ENCODE measurements at regions not wholly inside any gene's neighbourhood (a gene's known extent, or its start where the extent isn't known, plus 50 kb on each side); places are given as distances from the start of the nearest gene placed in this dataset.
"Not testable (repeated sequence)": the region's sequence is repeated elsewhere in the genome, so short reads cannot be mapped to it uniquely, and the experiment has no call there.

DNA sequence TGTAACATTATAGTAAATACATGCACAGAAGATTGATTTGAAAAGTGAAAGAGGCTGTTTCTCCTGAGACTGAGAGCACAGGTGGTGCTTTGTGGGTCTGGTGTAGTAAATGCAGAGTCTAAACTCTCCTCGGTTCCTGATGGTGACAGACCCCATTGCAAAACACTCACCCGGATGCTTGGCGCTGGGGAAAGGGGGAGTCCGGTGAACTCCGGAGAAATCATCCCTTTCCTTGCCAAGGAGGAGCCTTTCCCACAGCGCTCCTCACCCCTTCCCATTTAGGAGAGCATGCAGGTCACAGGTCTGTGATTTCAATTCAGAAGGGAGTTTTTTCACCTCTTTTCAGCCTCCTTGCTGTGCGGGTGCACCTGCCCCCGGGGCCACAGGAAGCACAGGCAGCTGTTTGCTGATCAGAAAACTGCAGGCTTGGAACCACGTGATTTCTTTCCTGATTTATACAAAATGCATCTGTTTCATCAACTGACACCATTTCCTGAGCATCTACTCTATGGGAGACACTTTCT is 75.6 kb upstream of the LYZL2 start:
- no peaks in the 10 kb centered on the region for H3K27me3 ChIP-seq (ENCODE audit: insufficient read depth, low read length, poor library complexity, severe bottlenecking)
- no peaks in the 10 kb centered on the region for H3K9me2 ChIP-seq (replicated peaks; ENCODE audit: low read depth, low read length)
- peak overlapping the region; percentile 68 for H3K9ac ChIP-seq (ENCODE audit: low read depth, low read length, poor library complexity, severe bottlenecking)
- H3K9me3 ChIP-seq (ENCODE audit: insufficient read depth, low read depth, low read length) = no peaks in the 10 kb centered on the region
- no peak for TF ChIP-seq EZH2phosphoT487 (IDR thresholded peaks at IDR 0.05; ENCODE audit: borderline replicate concordance)
- TF ChIP-seq, protein P1, sequence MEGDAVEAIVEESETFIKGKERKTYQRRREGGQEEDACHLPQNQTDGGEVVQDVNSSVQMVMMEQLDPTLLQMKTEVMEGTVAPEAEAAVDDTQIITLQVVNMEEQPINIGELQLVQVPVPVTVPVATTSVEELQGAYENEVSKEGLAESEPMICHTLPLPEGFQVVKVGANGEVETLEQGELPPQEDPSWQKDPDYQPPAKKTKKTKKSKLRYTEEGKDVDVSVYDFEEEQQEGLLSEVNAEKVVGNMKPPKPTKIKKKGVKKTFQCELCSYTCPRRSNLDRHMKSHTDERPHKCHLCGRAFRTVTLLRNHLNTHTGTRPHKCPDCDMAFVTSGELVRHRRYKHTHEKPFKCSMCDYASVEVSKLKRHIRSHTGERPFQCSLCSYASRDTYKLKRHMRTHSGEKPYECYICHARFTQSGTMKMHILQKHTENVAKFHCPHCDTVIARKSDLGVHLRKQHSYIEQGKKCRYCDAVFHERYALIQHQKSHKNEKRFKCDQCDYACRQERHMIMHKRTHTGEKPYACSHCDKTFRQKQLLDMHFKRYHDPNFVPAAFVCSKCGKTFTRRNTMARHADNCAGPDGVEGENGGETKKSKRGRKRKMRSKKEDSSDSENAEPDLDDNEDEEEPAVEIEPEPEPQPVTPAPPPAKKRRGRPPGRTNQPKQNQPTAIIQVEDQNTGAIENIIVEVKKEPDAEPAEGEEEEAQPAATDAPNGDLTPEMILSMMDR (conservative IDR thresholded peaks at IDR 0.05; ENCODE audit: low read length) = no peak
- peak overlapping the region; percentile 7 for H2AFZ ChIP-seq (ENCODE audit: low read length)
- H3K79me2 ChIP-seq (ENCODE audit: insufficient read depth, low read length) = peaks cover 23% of the 10 kb centered on the region; the same call in 1 of the 2 replicates
- peak overlapping the region; percentile 94 for H3K4me2 ChIP-seq (ENCODE audit: low read depth, low read length, poor library complexity, severe bottlenecking)
- H3F3A ChIP-seq (ENCODE audit: low read depth) = peaks cover 7% of the 10 kb centered on the region; the same call in 1 of the 2 replicates
- H3K4me1 ChIP-seq (ENCODE audit: insufficient read depth, low read length, poor library complexity, severe bottlenecking) = peaks cover 50% of the 10 kb centered on the region
- H3K36me3 ChIP-seq (ENCODE audit: insufficient read depth, low read length) = no peaks in the 10 kb centered on the region
- H4K20me1 ChIP-seq (ENCODE audit: insufficient read depth, low read length, poor library complexity, severe bottlenecking) = no peaks in the 10 kb centered on the region
- H3K4me3 ChIP-seq (ENCODE audit: low read length, poor library complexity, severe bottlenecking) = peak overlapping the region; percentile 78

DNA sequence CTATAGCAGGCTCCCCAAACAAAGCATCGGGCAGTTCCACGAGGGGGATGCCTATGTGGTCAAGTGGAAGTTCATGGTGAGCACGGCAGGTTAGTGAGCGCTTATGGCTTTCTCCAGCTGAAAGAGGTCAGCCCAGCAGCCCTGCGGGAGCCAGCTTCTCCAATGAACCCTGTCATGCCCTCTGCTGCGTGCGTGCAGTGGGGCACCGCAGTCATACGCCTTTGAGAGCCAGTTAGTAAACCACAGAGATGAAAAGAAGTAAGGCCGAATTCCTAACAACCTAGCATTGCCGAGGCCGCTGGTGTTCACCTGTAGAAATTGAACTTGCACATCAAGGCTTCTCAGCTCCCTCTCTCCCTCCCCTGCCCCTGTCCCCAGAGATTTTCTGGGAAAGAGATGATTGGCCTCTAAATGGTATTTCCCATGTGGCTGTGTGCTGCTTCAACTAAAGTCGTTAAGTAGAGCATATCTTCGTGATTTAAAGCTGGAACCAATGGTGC is 75.1 kb upstream of the LYZL2 start:
- peaks cover 23% of the 10 kb centered on the region; the same call in 1 of the 2 replicates for H3K79me2 ChIP-seq (ENCODE audit: insufficient read depth, low read length)
- H3F3A ChIP-seq (ENCODE audit: low read depth); H3K9me3 ChIP-seq (ENCODE audit: insufficient read depth, low read depth, low read length); H3K9me2 ChIP-seq (replicated peaks; ENCODE audit: low read depth, low read length); H3K27me3 ChIP-seq (ENCODE audit: insufficient read depth, low read length, poor library complexity, severe bottlenecking); H3K36me3 ChIP-seq (ENCODE audit: insufficient read depth, low read length); H4K20me1 ChIP-seq (ENCODE audit: insufficient read depth, low read length, poor library complexity, severe bottlenecking): not testable (repeated sequence)
- H3K9ac ChIP-seq (ENCODE audit: low read depth, low read length, poor library complexity, severe bottlenecking) = peak overlapping the region; percentile 68
- peaks cover 54% of the 10 kb centered on the region for H3K4me1 ChIP-seq (ENCODE audit: insufficient read depth, low read length, poor library complexity, severe bottlenecking)
- peak overlapping the region; percentile 78 for H3K4me3 ChIP-seq (ENCODE audit: low read length, poor library complexity, severe bottlenecking)
- H2AFZ ChIP-seq (ENCODE audit: low read length) = peak overlapping the region; percentile 7
- peak overlapping the region; percentile 94 for H3K4me2 ChIP-seq (ENCODE audit: low read depth, low read length, poor library complexity, severe bottlenecking)

DNA sequence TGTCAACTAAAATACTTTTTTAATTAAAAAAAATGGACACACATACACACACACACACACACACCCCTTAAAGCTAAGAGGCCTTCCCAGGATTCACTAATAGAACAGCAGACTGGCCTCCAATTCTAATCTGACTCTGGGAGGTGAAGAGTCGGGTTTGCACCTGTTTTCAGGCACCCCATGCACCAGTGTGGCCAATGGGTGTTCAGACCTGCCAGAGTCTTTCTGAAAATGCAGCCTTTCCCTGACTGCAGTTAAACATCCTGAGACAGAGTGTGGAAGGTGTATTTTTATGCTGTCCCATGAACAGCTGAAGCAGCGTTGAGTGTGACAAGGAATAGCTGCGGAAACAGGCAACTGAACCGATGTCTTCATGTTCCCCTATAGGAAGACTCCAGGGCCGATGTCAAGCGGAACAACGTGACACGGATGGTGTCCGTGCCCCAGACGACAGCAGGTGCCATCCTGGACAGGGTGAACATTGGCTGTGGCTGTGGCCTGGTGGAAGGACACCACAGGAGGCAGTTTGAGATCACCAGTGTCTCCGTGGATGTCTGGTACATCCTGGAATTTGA is 74.6 kb upstream of the LYZL2 start:
- peak overlapping the region; percentile 94 for H3K4me2 ChIP-seq (ENCODE audit: low read depth, low read length, poor library complexity, severe bottlenecking)
- H3K36me3 ChIP-seq (ENCODE audit: insufficient read depth, low read length) = no peaks in the 10 kb centered on the region
- peaks cover 23% of the 10 kb centered on the region; the same call in 1 of the 2 replicates for H3K79me2 ChIP-seq (ENCODE audit: insufficient read depth, low read length)
- peak overlapping the region; percentile 68 for H3K9ac ChIP-seq (ENCODE audit: low read depth, low read length, poor library complexity, severe bottlenecking)
- TF ChIP-seq EZH2phosphoT487 (IDR thresholded peaks at IDR 0.05; ENCODE audit: borderline replicate concordance) = no peak
- TF ChIP-seq, protein P1 (conservative IDR thresholded peaks at IDR 0.05; ENCODE audit: low read length) = no peak
- peaks cover 7% of the 10 kb centered on the region; the same call in 1 of the 2 replicates for H3F3A ChIP-seq (ENCODE audit: low read depth)
- H3K4me3 ChIP-seq (ENCODE audit: low read length, poor library complexity, severe bottlenecking) = peak overlapping the region; percentile 78
- H3K9me3 ChIP-seq (ENCODE audit: insufficient read depth, low read depth, low read length) = no peaks in the 10 kb centered on the region
- peaks cover 60% of the 10 kb centered on the region for H3K4me1 ChIP-seq (ENCODE audit: insufficient read depth, low read length, poor library complexity, severe bottlenecking)
- no peak overlapping the region for H2AFZ ChIP-seq (ENCODE audit: low read length)
- no peaks in the 10 kb centered on the region for H3K9me2 ChIP-seq (replicated peaks; ENCODE audit: low read depth, low read length)
- H3K27me3 ChIP-seq (ENCODE audit: insufficient read depth, low read length, poor library complexity, severe bottlenecking) = no peaks in the 10 kb centered on the region
- H4K20me1 ChIP-seq (ENCODE audit: insufficient read depth, low read length, poor library complexity, severe bottlenecking) = no peaks in the 10 kb centered on the region

DNA sequence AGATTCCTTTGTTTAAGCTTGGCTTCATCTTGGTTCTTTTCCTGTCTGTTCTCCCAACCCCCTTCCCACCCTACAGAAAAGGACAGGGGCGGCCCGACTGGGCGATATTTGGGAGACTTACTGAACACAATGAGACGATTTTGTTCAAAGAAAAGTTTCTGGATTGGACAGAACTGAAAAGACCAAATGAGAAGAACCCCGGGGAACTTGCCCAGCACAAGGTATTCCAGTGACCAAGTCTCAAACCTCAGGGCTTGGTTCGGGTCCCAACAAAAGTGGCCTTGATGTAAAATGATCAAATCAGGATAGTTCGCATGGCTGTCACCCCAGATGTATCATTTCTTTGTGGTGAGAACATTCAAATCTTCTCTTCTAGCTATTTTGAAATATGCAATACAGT is 73.9 kb upstream of the LYZL2 start:
- H2AFZ ChIP-seq (ENCODE audit: low read length) = not testable (repeated sequence)

More for the DNA sequence above, 73.9 kb upstream of the LYZL2 start:
- not testable (repeated sequence) for H3K9me2 ChIP-seq (replicated peaks; ENCODE audit: low read depth, low read length); H3K36me3 ChIP-seq (ENCODE audit: insufficient read depth, low read length); H4K20me1 ChIP-seq (ENCODE audit: insufficient read depth, low read length, poor library complexity, severe bottlenecking); H3K9me3 ChIP-seq (ENCODE audit: insufficient read depth, low read depth, low read length); H3K27me3 ChIP-seq (ENCODE audit: insufficient read depth, low read length, poor library complexity, severe bottlenecking); H3F3A ChIP-seq (ENCODE audit: low read depth)
- peak overlapping the region; percentile 78 for H3K4me3 ChIP-seq (ENCODE audit: low read length, poor library complexity, severe bottlenecking)
- peaks cover 23% of the 10 kb centered on the region; the same call in 1 of the 2 replicates for H3K79me2 ChIP-seq (ENCODE audit: insufficient read depth, low read length)
- H3K9ac ChIP-seq (ENCODE audit: low read depth, low read length, poor library complexity, severe bottlenecking) = peak overlapping the region; percentile 68
- peak overlapping the region; percentile 94 for H3K4me2 ChIP-seq (ENCODE audit: low read depth, low read length, poor library complexity, severe bottlenecking)
- H3K4me1 ChIP-seq (ENCODE audit: insufficient read depth, low read length, poor library complexity, severe bottlenecking) = peaks cover 60% of the 10 kb centered on the region
